ENCODE measurements at regions not wholly inside any gene's neighbourhood (a gene's known extent, or its start where the extent isn't known, plus 50 kb on each side); places are given as distances from the start of the nearest gene placed in this dataset.

GRCh38 chr3:4060064-4060463, 243.1 kb upstream of the SETMAR start:
- Histone ChIP-seq H3K27ac (no peak overlapping the region), H3K4me3 (no peak overlapping the region), H3K36me3 (no peaks in the 10 kb centered on the region), H3K27me3 (no peaks in the 10 kb centered on the region), H3K4me1 (peaks cover 0 to 8% (median 0%) of the 10 kb centered on the region in 4 donors), H3K9me3 (no peaks in the 10 kb centered on the region)
- intact Hi-C loops (cut with DNase I) = no loop called here
- no peak for DNase-seq
- no peak for TF ChIP-seq POLR2AphosphoS5 (IDR thresholded peaks at IDR 0.05)
- TF ChIP-seq CTCF (IDR thresholded peaks at IDR 0.05) = no peak
- TF ChIP-seq EP300 (IDR thresholded peaks at IDR 0.05) = no peak
- TF ChIP-seq POLR2A (IDR thresholded peaks at IDR 0.05) = no peak
- WGBS, 2 donors = 75 to 84% methylated on average over 5 of the region's 5 CpGs

GRCh38 chr3:4060603-4061002, 242.6 kb upstream of the SETMAR start:
- Histone ChIP-seq H3K4me3 (no peak overlapping the region), H3K27ac (no peak overlapping the region), H3K36me3 (no peaks in the 10 kb centered on the region), H3K4me1 (peaks cover 0 to 8% (median 0%) of the 10 kb centered on the region in 4 donors), H3K9me3 (no peaks in the 10 kb centered on the region), H3K27me3 (no peaks in the 10 kb centered on the region)
- WGBS, 2 donors = 94 to 95% methylated on average over 1 of the region's 1 CpG
- no peak for DNase-seq
- TF ChIP-seq CTCF (IDR thresholded peaks at IDR 0.05) (no peak), POLR2A (IDR thresholded peaks at IDR 0.05) (no peak)
- intact Hi-C loops (cut with DNase I) = no loop called here

- H3K4me1 ChIP-seq = peaks cover 0 to 8% (median 0%) of the 10 kb centered on the region in 4 donors
- H3K36me3 ChIP-seq = no peaks in the 10 kb centered on the region
- no peaks in the 10 kb centered on the region for H3K9me3 ChIP-seq
- intact Hi-C loops (cut with DNase I) = no loop called here
- TF ChIP-seq CTCF (IDR thresholded peaks at IDR 0.05) (no peak), EP300 (IDR thresholded peaks at IDR 0.05) (no peak), POLR2A (IDR thresholded peaks at IDR 0.05) (no peak)
- DNase-seq = no peak
- H3K4me3 ChIP-seq = no peak overlapping the region
- no peaks in the 10 kb centered on the region for H3K27me3 ChIP-seq
- no peak overlapping the region for H3K27ac ChIP-seq
These were observed 242.0 kb upstream of the SETMAR start for GRCh38 chr3:4061195-4061594.

GRCh38 chr3:4061783-4062360, 241.3 kb upstream of the SETMAR start:
- intact Hi-C loops (cut with DNase I) = no loop called here
- no peaks in the 10 kb centered on the region for H3K36me3 ChIP-seq

More at GRCh38 chr3:4061783-4062360, 241.3 kb upstream of the SETMAR start:
- TF ChIP-seq CTCF (IDR thresholded peaks at IDR 0.05) = no peak
- no peak for TF ChIP-seq EP300 (IDR thresholded peaks at IDR 0.05)
- no peak for TF ChIP-seq POLR2AphosphoS5 (IDR thresholded peaks at IDR 0.05)
- TF ChIP-seq POLR2A (IDR thresholded peaks at IDR 0.05) = no peak
- Histone ChIP-seq H3K27ac (no peak overlapping the region), H3K4me1 (peaks cover 0 to 8% (median 0%) of the 10 kb centered on the region in 4 donors), H3K27me3 (no peaks in the 10 kb centered on the region), H3K4me3 (no peak overlapping the region), H3K9me3 (no peaks in the 10 kb centered on the region)
- 55 to 65% methylated on average over 4 of the region's 4 CpGs for WGBS, 2 donors
- no peak for DNase-seq
